Left ventricle myocardium inferior (tissue), 1 donor: ENCODE measurements at regions not wholly inside any gene's neighbourhood (a gene's known extent, or its start where the extent isn't known, plus 50 kb on each side); places are given as distances from the start of the nearest gene placed in this dataset.
"Not testable (repeated sequence)": the region's sequence is repeated elsewhere in the genome, so short reads cannot be mapped to it uniquely, and the experiment has no call there.

ENCODE experiments used
- DNase-seq: peaks from one replicate; pipeline ENCODE4 v3.0.0-alpha.2; 2020
- H3K27ac ChIP-seq: fragments of 200-600 bp; replicated peaks from 2 replicates; pipeline ENCODE4 v1.8.0; 2021
- H3K27me3 ChIP-seq: fragments of 200-600 bp; 2 replicates; pipeline ENCODE4 v1.8.0; 2021; ENCODE audit warnings: low read depth
- H3K36me3 ChIP-seq: fragments of 200-600 bp; 2 replicates; pipeline ENCODE4 v1.8.0; 2021
- H3K4me1 ChIP-seq: fragments of 200-600 bp; 2 replicates; pipeline ENCODE4 v1.8.0; 2021
- H3K4me3 ChIP-seq: fragments of 200-600 bp; 2 replicates; pipeline ENCODE4 v1.8.0; 2021; ENCODE audit warnings: mild to moderate bottlenecking, moderate library complexity
- H3K9me3 ChIP-seq: fragments of 200-600 bp; replicated peaks from 2 replicates; pipeline ENCODE4 v1.8.0; 2021
- CTCF ChIP-seq: fragments of 200-600 bp; IDR thresholded peaks from 2 replicates; pipeline ENCODE4 v1.8.0; 2021; ENCODE audit warnings: antibody characterized with exemption, mild to moderate bottlenecking, borderline replicate concordance
- intact Hi-C: fragments of 100-400 bp; cut with micrococcal nuclease; formaldehyde crosslinking; loops from one replicate; pipeline ENCODE4 v1.11.0; 2022
- donor health status: DM: no; HTN: yes; CAD: no; lungs with severe emphysema.

GRCh38 chr4:177803151-177803550 lies 360.9 kb upstream of the AGA start:
- Histone ChIP-seq H3K27me3 (no peaks in the 10 kb centered on the region), H3K4me3 (no peak overlapping the region), H3K36me3 (no peaks in the 10 kb centered on the region), H3K9me3 (no peaks in the 10 kb centered on the region), H3K4me1 (no peaks in the 10 kb centered on the region), H3K27ac (no peak overlapping the region)
- TF ChIP-seq CTCF, result no peak
- intact Hi-C loops, result no loop called here
- no peak for DNase-seq

- H3K4me3 ChIP-seq, result no peak overlapping the region
- no peaks in the 10 kb centered on the region for H3K4me1 ChIP-seq
- H3K27me3 ChIP-seq, result no peaks in the 10 kb centered on the region
- H3K27ac ChIP-seq, result no peak overlapping the region
- intact Hi-C loops, result no loop called here
- no peak for DNase-seq
- H3K9me3 ChIP-seq, result no peaks in the 10 kb centered on the region
- H3K36me3 ChIP-seq, result no peaks in the 10 kb centered on the region
- TF ChIP-seq CTCF, result no peak
These were observed 367.6 kb upstream of the AGA start for GRCh38 chr4:177809791-177810190.

GRCh38 chr4:177810220-177810619 lies 368.0 kb upstream of the AGA start:
- Histone ChIP-seq H3K27ac (no peak overlapping the region), H3K4me3 (no peak overlapping the region), H3K27me3 (no peaks in the 10 kb centered on the region), H3K4me1 (no peaks in the 10 kb centered on the region), H3K36me3 (no peaks in the 10 kb centered on the region), H3K9me3 (no peaks in the 10 kb centered on the region)
- intact Hi-C loops, result no loop called here
- no peak for DNase-seq
- no peak for TF ChIP-seq CTCF

GRCh38 chr4:177818392-177818791 lies 376.2 kb upstream of the AGA start:
- H3K36me3 ChIP-seq, intact Hi-C loops: not testable (repeated sequence)

GRCh38 chr4:177826973-177827372 lies 384.7 kb upstream of the AGA start:
- no peaks in the 10 kb centered on the region for H3K4me1 ChIP-seq
- no peak overlapping the region for H3K4me3 ChIP-seq
- no peak overlapping the region for H3K27ac ChIP-seq
- no peak for DNase-seq
- H3K36me3 ChIP-seq, result no peaks in the 10 kb centered on the region
- intact Hi-C loops, result no loop called here
- no peak for TF ChIP-seq CTCF
- no peaks in the 10 kb centered on the region for H3K27me3 ChIP-seq
- peaks cover 5% of the 10 kb centered on the region for H3K9me3 ChIP-seq

More at GRCh38 chr4:177818392-177818791, 376.2 kb upstream of the AGA start:
- not testable (repeated sequence) for H3K9me3 ChIP-seq, H3K27ac ChIP-seq, H3K4me1 ChIP-seq, H3K4me3 ChIP-seq, DNase-seq, H3K27me3 ChIP-seq

- TF ChIP-seq CTCF, result no peak
- DNase-seq, result no peak
- no peak overlapping the region for H3K4me3 ChIP-seq
- intact Hi-C loops, result no loop called here
- no peaks in the 10 kb centered on the region for H3K4me1 ChIP-seq
- no peak overlapping the region for H3K27ac ChIP-seq
- peaks cover 5% of the 10 kb centered on the region for H3K9me3 ChIP-seq
- H3K27me3 ChIP-seq, result no peaks in the 10 kb centered on the region
- no peaks in the 10 kb centered on the region for H3K36me3 ChIP-seq
These were observed 399.0 kb upstream of the AGA start for GRCh38 chr4:177841258-177841657.
